CD4-positive, alpha-beta T cell (primary cell): ENCODE measurements at regions not wholly inside any gene's neighbourhood (a gene's known extent, or its start where the extent isn't known, plus 50 kb on each side); places are given as distances from the start of the nearest gene placed in this dataset.

ENCODE experiments used
- ATAC-seq: fragments of 200-7000 bp; cut with Tn5 transposase; one replicate; pipeline ENCODE4 v1.10.0; 2022; ENCODE audit warnings: mild to moderate bottlenecking; ENCODE audit not compliant: poor library complexity
- CTCF ChIA-PET: fragments of 350-600 bp; sonication (Branson Sonifier 250); formaldehyde crosslinking; loops from one replicate; lab custom pipeline; 2021; ENCODE audit warnings: antibody characterized with exemption, inconsistent platforms; lab: Charles Lee
- POLR2A ChIA-PET: fragments of 350-600 bp; sonication (Branson Sonifier 250); formaldehyde crosslinking; loops from one replicate; lab custom pipeline; 2021; ENCODE audit warnings: antibody characterized with exemption, inconsistent platforms; lab: Charles Lee
- DNase-seq, 14 experiments: peaks; one replicate each; pipeline ENCODE4 v3.0.0-alpha.2; 2013 to 2020; ENCODE audit warnings: mixed read lengths in 2 of 14
- H3K27ac ChIP-seq, 2 donors: one replicate each; pipeline versions ENCODE4 v1.5.1 to v1.7.0; 2013; ENCODE audit warnings: low read length in 2 of 2, low read depth in 1 of 2, mild to moderate bottlenecking in 1 of 2
- H3K27me3 ChIP-seq, 2 experiments: 1 replicate in 1 of 2; 2 replicates in 1 of 2; pipeline versions ENCODE4 v1.6.1 to v1.7.0; 2013; ENCODE audit warnings: low read length in 2 of 2, control low read depth in 1 of 2, mild to moderate bottlenecking in 1 of 2, moderate library complexity in 1 of 2; ENCODE audit not compliant: insufficient read depth in 2 of 2, control insufficient read depth in 1 of 2
- H3K36me3 ChIP-seq: one replicate; pipeline ENCODE4 v1.6.1; 2013; ENCODE audit warnings: low read length, control low read depth; ENCODE audit not compliant: insufficient read depth
- H3K4me1 ChIP-seq: one replicate; pipeline ENCODE4 v1.6.1; 2013; ENCODE audit warnings: low read length, control low read depth; ENCODE audit not compliant: insufficient read depth
- H3K4me3 ChIP-seq: one replicate; pipeline ENCODE4 v1.5.1; 2013; ENCODE audit warnings: mild to moderate bottlenecking, low read length, moderate library complexity
- H3K9me3 ChIP-seq, 2 experiments: 1 replicate in 1 of 2; 2 replicates in 1 of 2; pipeline versions ENCODE4 v1.6.1 to v1.7.0; 2013; ENCODE audit warnings: low read length in 2 of 2, mild to moderate bottlenecking in 2 of 2, control low read depth in 1 of 2, moderate library complexity in 1 of 2; ENCODE audit not compliant: control insufficient read depth in 1 of 2, insufficient read depth in 1 of 2
- H3K27ac Mint-ChIP-seq: one replicate; pipeline ENCODE4 v1.8.0; 2020; ENCODE audit warnings: mixed read lengths
- H3K27me3 Mint-ChIP-seq: one replicate; pipeline ENCODE4 v1.8.0; 2021; ENCODE audit warnings: mixed read lengths
- H3K36me3 Mint-ChIP-seq: one replicate; pipeline ENCODE4 v1.8.0; 2021; ENCODE audit warnings: low read depth, mixed read lengths
- H3K4me1 Mint-ChIP-seq: one replicate; pipeline ENCODE4 v1.8.0; 2021; ENCODE audit warnings: low read depth, mixed read lengths
- H3K4me3 Mint-ChIP-seq: one replicate; pipeline ENCODE4 v1.8.0; 2020; ENCODE audit warnings: mild to moderate bottlenecking, mixed read lengths
- H3K9me3 Mint-ChIP-seq: one replicate; pipeline ENCODE4 v1.8.0; 2020; ENCODE audit warnings: mixed read lengths
- CTCF ChIP-seq: fragments of 200-600 bp; IDR thresholded peaks from one replicate; pipeline ENCODE4 v1.8.0; 2022; ENCODE audit warnings: antibody characterized with exemption, mild to moderate bottlenecking
- intact Hi-C, 2 experiments: fragments of 100-400 bp; cut with DNase I in 1 of 2; cut with micrococcal nuclease in 1 of 2; formaldehyde crosslinking; loops; one replicate each; pipeline versions ENCODE4 v1.15.1 to v1.9.0; 2023 to 2025; cut with DNase I, micrococcal nuclease

- Mint-ChIP-seq H3K36me3 (no peaks in the 10 kb centered on the region), H3K27me3 (peaks cover 13% of the 10 kb centered on the region), H3K9me3 (no peaks in the 10 kb centered on the region), H3K27ac (no peak overlapping the region), H3K4me3 (no peak overlapping the region), H3K4me1 (no peaks in the 10 kb centered on the region)
- H3K27ac ChIP-seq = no peak overlapping the region
- H3K4me1 ChIP-seq = no peaks in the 10 kb centered on the region
- TF ChIP-seq CTCF = no peak
- H3K36me3 ChIP-seq = no peaks in the 10 kb centered on the region
- ChIA-PET CTCF (no interaction called here), POLR2A (no interaction called here)
- peaks cover 0 to 8% of the 10 kb centered on the region in 2 experiments for H3K27me3 ChIP-seq
- no peak for DNase-seq
- no peak overlapping the region for H3K4me3 ChIP-seq
- intact Hi-C loops = no loop called here
- ATAC-seq = no peak
- H3K9me3 ChIP-seq = no peaks in the 10 kb centered on the region
These were observed 271.2 kb upstream of the MDFIC2 start for GRCh38 chr3:70583682-70584081.

GRCh38 chr3:70582803-70583202, 270.4 kb upstream of the MDFIC2 start:
- no peaks in the 10 kb centered on the region for H3K36me3 ChIP-seq
- intact Hi-C loops = no loop called here
- no peaks in the 10 kb centered on the region for H3K9me3 ChIP-seq
- H3K27me3 ChIP-seq = peaks cover 0 to 8% of the 10 kb centered on the region in 2 experiments
- POLR2A ChIA-PET = no interaction called here
- Mint-ChIP-seq H3K9me3 (no peaks in the 10 kb centered on the region), H3K4me3 (no peak overlapping the region), H3K27ac (no peak overlapping the region), H3K36me3 (no peaks in the 10 kb centered on the region), H3K4me1 (no peaks in the 10 kb centered on the region), H3K27me3 (peaks cover 19% of the 10 kb centered on the region)
- no peak for TF ChIP-seq CTCF
- CTCF ChIA-PET = no interaction called here
- DNase-seq = no peak
- ATAC-seq = no peak
- no peaks in the 10 kb centered on the region for H3K4me1 ChIP-seq
- no peak overlapping the region for H3K27ac ChIP-seq
- no peak overlapping the region for H3K4me3 ChIP-seq

DNA sequence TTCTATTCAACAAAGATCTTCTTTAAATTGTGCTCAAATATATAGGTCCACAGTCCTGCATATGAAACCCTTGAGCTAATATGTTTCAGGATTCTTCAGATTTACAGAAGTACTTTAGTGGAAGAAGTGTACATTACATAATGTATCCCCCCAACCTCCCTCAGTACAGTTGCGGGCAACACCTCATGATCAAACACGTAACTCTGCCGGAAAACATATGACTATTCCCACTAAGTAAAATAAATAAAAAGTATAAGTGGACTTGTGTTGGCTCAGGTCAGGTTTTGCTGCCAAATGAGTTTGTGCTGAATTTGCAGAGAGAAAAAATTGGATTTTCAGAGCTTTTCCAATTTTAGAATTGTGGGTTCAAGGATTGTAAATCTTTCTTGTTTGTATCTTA, 267.6 kb upstream of the MDFIC2 start:
- H3K4me3 Mint-ChIP-seq = no peak overlapping the region
- H3K9me3 Mint-ChIP-seq = no peaks in the 10 kb centered on the region
- H3K27ac Mint-ChIP-seq = no peak overlapping the region
- no peaks in the 10 kb centered on the region for H3K36me3 Mint-ChIP-seq
- H3K27me3 ChIP-seq = peaks cover 0 to 8% of the 10 kb centered on the region in 2 experiments
- no peak for TF ChIP-seq CTCF
- ATAC-seq (no peak), DNase-seq (no peak)
- H3K9me3 ChIP-seq = no peaks in the 10 kb centered on the region
- ChIA-PET CTCF (interaction anchor here (0.9 kb wide), 1 partner anchor 12 kb away, joined by 3 read pairs; no protein-coding TSS in a partner anchor), POLR2A (no interaction called here)
- peaks cover 19% of the 10 kb centered on the region for H3K27me3 Mint-ChIP-seq
- H3K4me1 ChIP-seq = no peaks in the 10 kb centered on the region
- intact Hi-C loops = no loop called here
- no peak overlapping the region for H3K4me3 ChIP-seq
- H3K27ac ChIP-seq = no peak overlapping the region
- no peaks in the 10 kb centered on the region for H3K36me3 ChIP-seq
- no peaks in the 10 kb centered on the region for H3K4me1 Mint-ChIP-seq
